ENCODE measurements at regions not wholly inside any gene's neighbourhood (a gene's known extent, or its start where the extent isn't known, plus 50 kb on each side); places are given as distances from the start of the nearest gene placed in this dataset.
A peak's percentile ranks its signal among the peaks of the same experiment; 100 is the strongest.

- Histone ChIP-seq H3K4ac (replicated peaks; ENCODE audit: insufficient read length, low read depth, low read length) (no peak overlapping the region), H3K4me2 (ENCODE audit: insufficient read depth in 1 of 2, low read depth in 2 of 2, low read length in 2 of 2) (no peak overlapping the region), H3K27me3 (replicated peaks in 1 of 4; ENCODE audit: control insufficient read depth in 3 of 4, extremely low read depth in 1 of 4, insufficient read depth in 3 of 4, low read length in 3 of 4) (no peaks in the 10 kb centered on the region), H3K4me3 (ENCODE audit: extremely low read depth in 1 of 4, insufficient read depth in 2 of 4, low read depth in 3 of 4, low read length in 4 of 4) (no peak overlapping the region), H2BK5ac (ENCODE audit: low read depth, low read length) (no peak overlapping the region), H3K79me1 (ENCODE audit: low read depth, low read length) (no peaks in the 10 kb centered on the region), H4K20me1 (replicated peaks in 1 of 2; ENCODE audit: control insufficient read depth in 1 of 2, insufficient read depth in 2 of 2, low read length in 2 of 2) (no peaks in the 10 kb centered on the region), H3K56ac (replicated peaks; ENCODE audit: insufficient read length, low read depth, low read length) (no peak overlapping the region), H2AFZ (ENCODE audit: low read length) (no peak overlapping the region), H3K18ac (ENCODE audit: extremely low read depth, low read length) (no peak overlapping the region), H2BK12ac (ENCODE audit: low read depth, low read length) (no peak overlapping the region), H3K36me3 (ENCODE audit: control insufficient read depth in 2 of 4, insufficient read depth in 4 of 4, low read length in 3 of 4) (no peaks in the 10 kb centered on the region), H3K23me2 (ENCODE audit: low read depth, low read length) (no peaks in the 10 kb centered on the region), H3K9ac (replicated peaks in 1 of 4; ENCODE audit: extremely low read depth in 1 of 4, low read depth in 3 of 4, low read length in 3 of 4) (no peak overlapping the region), H3K14ac (ENCODE audit: insufficient read length) (no peak overlapping the region), H2BK15ac (ENCODE audit: low read length) (no peak overlapping the region), H2AK5ac (ENCODE audit: low read depth, low read length) (no peak overlapping the region), H4K91ac (replicated peaks; ENCODE audit: insufficient read length, low read length) (no peak overlapping the region), H2BK120ac (replicated peaks; ENCODE audit: low read depth, low read length) (no peak overlapping the region), H2BK20ac (ENCODE audit: low read length) (0 out of 2 replicates have a peak overlapping the region, but pooled peaks have one; percentile 32), H4K8ac (ENCODE audit: extremely low read depth, insufficient read depth, low read length) (no peak overlapping the region), H3K4me1 (replicated peaks in 1 of 4; ENCODE audit: control insufficient read depth in 3 of 4, insufficient read depth in 4 of 4, low read length in 3 of 4) (no peaks in the 10 kb centered on the region), H4K5ac (ENCODE audit: insufficient read length, low read depth, low read length) (no peak overlapping the region), H3K9me3 (ENCODE audit: insufficient read depth in 2 of 2, low read depth in 1 of 2, low read length in 1 of 2) (no peaks in the 10 kb centered on the region), H3K27ac (ENCODE audit: low read depth, low read length) (no peak overlapping the region), H3K23ac (ENCODE audit: insufficient read length) (no peak overlapping the region), H3K79me2 (ENCODE audit: control insufficient read depth in 1 of 2, insufficient read depth in 2 of 2, low read length in 2 of 2) (no peaks in the 10 kb centered on the region)
- ChIA-PET POLR2A (ENCODE audit: partially characterized antibody) (interaction anchor here (0.6 kb wide), 1 partner anchor 21 kb away, joined by 3 read pairs; no protein-coding TSS in a partner anchor), CTCF (ENCODE audit: partially characterized antibody) (interaction anchor here (1.8 kb wide), 2 partner anchors 204 to 246 kb away, joined by 6 read pairs; no protein-coding TSS in a partner anchor)
- 98% methylated on average over 2 of the region's 2 CpGs; no CpG with 5 or more reads in 1 of the 2 experiments for WGBS, 2 experiments (ENCODE audit: extremely low coverage in 1 of 2, insufficient coverage in 1 of 2, insufficient read length in 1 of 2, insufficient replicate concordance in 2 of 2, low coverage in 1 of 2, low lambda C conversion rate in 2 of 2, missing lambda C conversion rate in 1 of 2)
- FAIRE-seq: no peak
- no peak for DNase-seq (ENCODE audit: low read depth in 1 of 2, low spot score in 2 of 2)
- TF ChIP-seq SIN3A (conservative IDR thresholded peaks at IDR 0.05 in 1 of 2, IDR thresholded peaks at IDR 0.05 in 1 of 2; ENCODE audit: low read depth in 1 of 2, low read length in 2 of 2) (no peak), EGR1 (IDR thresholded peaks at IDR 0.05; ENCODE audit: borderline replicate concordance, low read depth, low read length) (no peak)
Measured at GRCh38 chr1:222877854-222878253, 63.0 kb downstream of the DISP1 start.
